Fibroblast of skin of scalp (primary cell): ENCODE measurements at regions not wholly inside any gene's neighbourhood (a gene's known extent, or its start where the extent isn't known, plus 50 kb on each side); places are given as distances from the start of the nearest gene placed in this dataset.

Source experiments
- DNase-seq: peaks from one replicate; pipeline ENCODE4 v3.0.0-alpha.2; 2013

DNA sequence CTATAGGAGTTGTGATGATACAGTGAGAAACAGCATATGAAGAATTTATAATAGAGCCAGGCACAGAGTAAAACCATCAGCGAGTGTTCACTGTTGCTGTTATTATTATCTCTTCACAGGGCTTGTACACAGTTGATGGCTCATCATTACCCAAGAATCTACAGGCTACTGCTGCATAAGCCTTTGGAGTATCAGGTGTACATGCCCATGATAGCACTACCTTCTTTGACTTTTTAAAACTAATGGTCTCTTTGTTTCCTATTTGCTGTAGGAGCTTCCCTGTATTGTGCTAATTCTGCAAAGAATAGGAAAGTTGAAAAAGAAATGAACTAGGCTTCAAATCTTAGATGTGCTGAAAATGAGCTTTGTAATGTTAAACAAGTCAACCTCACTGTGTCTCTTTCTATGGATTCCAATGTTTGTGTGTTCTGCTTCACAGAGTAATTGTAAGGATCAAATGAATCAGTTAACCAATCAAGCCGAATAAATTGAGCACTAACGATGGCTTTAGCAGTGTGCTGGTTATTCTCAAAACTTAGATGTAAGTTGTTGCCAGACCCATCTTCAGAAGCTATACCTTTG, 138.8 kb downstream of the TUSC7 start:
- no peak for DNase-seq

GRCh38 chr3:116849261-116849688, 139.7 kb downstream of the TUSC7 start:
- no peak for DNase-seq

- DNase-seq: no peak
These were observed 143.2 kb downstream of the TUSC7 start for GRCh38 chr3:116852803-116853202.

- no peak for DNase-seq
These were observed 153.7 kb downstream of the TUSC7 start for GRCh38 chr3:116863270-116863770.

DNA sequence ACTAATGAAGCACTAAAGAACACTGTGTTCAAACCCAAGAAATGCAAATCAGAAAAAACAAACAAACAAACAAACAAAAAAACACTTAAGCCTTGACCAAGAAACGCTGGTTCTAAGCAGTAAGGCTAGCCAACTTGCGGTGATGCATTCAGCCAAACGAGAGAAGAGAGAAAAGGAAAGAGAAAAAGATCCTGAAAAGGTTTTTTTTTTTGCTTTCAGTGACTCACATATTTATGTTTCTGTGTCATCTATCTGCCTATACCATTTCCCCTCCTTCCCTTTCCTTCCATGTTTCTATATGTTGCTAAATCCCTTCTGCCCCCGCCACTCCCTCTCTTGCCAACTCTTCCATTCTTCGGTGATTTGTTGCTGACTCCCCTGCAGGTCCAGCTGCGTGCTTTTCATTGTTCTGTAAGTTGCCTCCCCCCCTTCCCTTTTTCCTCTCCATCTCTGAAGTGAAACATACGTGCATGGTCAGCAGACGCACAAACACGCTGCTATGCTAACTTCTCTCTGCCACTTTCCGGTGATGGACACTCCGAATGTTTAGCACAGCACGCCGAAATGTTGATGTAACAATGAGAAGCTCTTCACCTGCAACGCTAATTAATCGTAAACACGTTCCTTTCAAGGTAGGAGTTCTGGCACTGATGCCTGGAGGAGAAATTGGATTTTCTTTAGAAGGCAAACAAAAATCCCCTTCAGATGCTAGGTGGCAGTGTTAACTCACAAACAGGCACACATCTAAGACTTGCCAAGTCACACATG, 154.4 kb downstream of the TUSC7 start:
- DNase-seq: peak; percentile 63

DNA sequence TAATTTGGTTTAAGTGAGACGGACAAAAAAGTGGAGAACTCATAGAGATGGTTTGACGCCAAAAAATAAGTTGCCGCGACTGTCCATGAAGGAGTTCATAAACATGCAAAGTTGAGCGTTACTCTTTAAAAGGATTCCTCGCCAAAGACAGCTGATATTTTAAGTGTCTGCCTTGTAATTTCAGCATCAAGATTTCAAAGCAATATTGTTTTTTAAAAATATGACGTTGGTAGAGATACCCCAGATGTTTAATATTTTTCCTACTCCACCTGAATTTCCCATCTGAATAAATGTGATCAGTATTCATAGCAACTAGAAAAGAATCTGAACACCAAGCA, 155.0 kb downstream of the TUSC7 start:
- no peak for DNase-seq

DNA sequence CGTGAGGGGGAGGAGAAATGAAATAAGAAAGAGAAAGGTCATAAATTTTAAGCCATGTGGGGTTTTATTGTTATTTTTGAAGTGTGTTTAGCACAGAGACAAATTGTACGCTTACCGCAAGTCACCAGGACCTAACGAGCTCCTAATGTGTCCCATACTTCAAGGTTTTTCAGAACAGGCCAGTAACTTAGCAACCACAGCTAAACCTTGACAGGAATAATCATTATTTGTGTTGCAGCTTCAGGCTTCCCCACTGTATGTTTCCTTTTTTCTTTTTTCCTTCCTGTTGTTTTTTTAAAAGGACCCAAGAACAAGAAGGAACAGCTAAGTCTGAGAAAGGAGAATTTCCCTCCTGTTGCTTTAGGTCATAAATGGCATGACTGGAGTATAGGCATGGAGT, 160.8 kb downstream of the TUSC7 start:
- DNase-seq: no peak

DNA sequence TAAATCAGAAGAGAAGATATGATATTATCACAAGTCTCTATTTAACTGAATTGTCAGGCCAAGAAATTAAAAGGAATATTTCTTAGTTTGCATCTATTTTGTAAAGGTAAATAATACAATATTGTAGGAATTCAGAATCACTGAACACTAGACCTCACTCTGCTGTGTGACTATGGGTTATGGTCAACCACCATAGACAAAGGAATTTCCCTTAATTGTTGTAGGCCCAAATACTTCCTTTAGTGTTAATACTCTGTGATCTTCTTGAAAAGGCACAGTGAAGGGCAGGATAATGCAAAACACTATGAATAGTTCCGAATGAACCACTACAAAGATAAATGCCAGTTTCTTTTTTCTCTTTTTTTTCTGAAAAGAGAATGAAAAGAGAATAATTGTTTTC, 162.3 kb downstream of the TUSC7 start:
- no peak for DNase-seq

DNA sequence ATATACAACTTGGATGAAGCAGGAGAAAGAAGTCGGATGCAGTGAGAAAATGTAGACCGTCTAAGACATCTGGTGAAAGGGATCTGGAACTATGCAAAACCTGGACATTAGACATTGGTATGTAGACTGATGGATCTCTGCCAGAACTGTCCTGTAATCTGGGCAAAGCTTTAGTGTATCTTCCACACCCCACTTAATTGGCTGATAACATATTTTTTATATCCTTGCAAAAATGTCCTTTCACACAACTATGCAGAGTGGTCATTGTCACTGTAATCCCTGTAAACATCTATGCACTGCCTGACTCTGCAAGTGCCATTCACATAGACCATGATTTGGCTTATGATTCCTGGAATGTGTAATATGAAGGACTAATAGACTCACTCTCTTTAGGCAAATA, 163.1 kb downstream of the TUSC7 start:
- no peak for DNase-seq

DNA sequence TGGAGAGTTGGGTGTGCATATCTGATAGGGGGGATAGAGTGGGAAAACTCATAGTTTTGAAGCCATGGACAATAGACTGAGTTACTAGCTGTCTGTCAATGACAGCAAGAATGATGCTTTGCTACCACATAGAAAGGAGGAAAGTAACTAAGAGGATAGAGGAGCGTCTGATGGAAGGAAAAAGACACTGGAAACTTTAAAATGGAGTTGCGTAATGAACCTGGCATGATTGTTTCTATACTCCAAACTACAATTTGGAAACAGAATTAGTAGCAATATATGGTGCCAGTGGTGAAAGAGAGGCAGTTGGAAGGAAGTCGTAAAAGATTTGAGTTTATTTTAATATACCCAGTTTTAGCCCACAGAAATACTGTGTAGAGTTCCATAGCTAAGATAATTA, 163.6 kb downstream of the TUSC7 start:
- no peak for DNase-seq

- no peak for DNase-seq
These were observed 168.4 kb downstream of the TUSC7 start for GRCh38 chr3:116877968-116878367.

DNA sequence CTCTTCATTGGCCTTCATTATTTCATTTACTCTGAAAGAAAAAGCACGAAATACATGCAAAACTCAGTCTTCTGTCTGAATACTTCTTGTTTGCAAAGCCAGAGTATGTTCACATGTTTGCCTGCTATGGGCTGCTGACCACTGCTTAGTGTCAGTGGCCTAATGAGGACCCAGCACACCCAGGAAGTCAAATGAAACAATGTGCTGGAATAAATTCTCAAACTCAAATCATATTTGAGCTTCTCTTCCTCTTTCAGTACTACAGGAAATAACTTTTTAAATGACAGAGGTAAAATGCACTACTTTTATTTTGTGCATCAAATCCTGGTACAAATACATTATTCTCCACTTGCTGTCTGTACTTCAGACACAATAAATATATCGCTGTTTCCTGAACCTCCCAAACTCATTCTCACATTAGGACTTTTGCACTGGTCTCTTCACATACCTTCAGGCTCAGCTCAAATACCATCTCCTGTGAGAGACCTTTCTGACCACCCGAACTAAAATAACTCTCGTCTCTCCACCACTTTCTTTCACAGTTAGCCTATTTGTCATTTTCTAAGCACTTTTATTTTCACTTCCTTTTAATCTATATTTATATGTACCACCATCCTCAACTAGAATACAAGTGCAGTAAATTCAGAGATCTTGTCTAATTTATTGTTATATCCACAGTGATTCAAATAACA, 176.8 kb downstream of the TUSC7 start:
- DNase-seq: no peak

- DNase-seq: no peak
These were observed 186.5 kb downstream of the TUSC7 start for GRCh38 chr3:116896116-116896515.

DNA sequence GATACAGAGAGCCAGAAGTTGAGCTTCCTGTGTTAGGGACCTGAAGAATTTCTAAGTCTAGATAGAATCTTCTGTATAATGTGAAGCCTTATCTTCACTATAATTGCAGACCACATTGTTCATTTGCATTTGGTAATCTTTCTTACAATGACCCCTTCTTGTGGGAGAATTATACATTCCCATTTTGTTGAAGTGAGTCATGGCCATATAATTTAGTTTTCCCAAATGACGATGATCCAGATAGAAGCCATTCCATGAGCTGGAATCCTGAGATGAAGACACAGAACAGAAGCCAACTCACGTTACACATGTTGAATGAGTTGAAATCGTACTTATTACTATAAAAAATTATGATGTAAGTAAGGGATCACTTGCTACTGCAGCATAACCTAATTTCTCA, 187.8 kb downstream of the TUSC7 start:
- DNase-seq: peak; percentile 5

- DNase-seq: no peak
These were observed 189.7 kb downstream of the TUSC7 start for GRCh38 chr3:116899253-116899652.

GRCh38 chr3:116905334-116905733, 195.8 kb downstream of the TUSC7 start:
- no peak for DNase-seq

- DNase-seq: no peak
These were observed 196.2 kb downstream of the TUSC7 start for GRCh38 chr3:116905794-116906193.

DNA sequence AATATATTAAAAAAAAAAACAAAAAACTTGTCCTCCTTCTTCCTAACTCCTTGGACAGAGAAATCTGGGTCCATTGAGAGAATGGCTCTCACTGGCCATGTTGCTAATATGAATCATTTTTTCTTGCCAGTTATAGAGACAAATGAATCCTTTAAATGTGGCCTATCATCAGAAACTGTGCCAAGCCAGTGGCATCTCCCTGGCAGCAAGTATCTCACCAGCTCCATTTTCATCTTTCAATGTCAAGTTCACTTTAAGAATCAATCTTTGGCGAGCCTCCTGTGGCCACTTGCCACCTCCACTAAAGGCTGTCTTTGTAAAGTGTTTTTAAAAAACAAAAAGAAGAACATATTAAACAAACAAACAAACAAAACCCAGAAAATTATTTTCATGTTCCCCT, 202.5 kb downstream of the TUSC7 start:
- DNase-seq: no peak

- no peak for DNase-seq
These were observed 204.4 kb downstream of the TUSC7 start for GRCh38 chr3:116914004-116914403.

GRCh38 chr3:116916836-116917235, 207.3 kb downstream of the TUSC7 start:
- no peak for DNase-seq

- DNase-seq: no peak
These were observed 211.4 kb downstream of the TUSC7 start for GRCh38 chr3:116920826-116921610.

- no peak for DNase-seq
These were observed 218.3 kb downstream of the TUSC7 start for GRCh38 chr3:116927918-116928317.
